KMS-11 (cell line): ENCODE measurements at regions not wholly inside any gene's neighbourhood (a gene's known extent, or its start where the extent isn't known, plus 50 kb on each side); places are given as distances from the start of the nearest gene placed in this dataset.

Experiments used
- H2AFZ ChIP-seq: fragments of 200-600 bp; sonication (generic); 2 replicates; pipeline ENCODE4 v1.6.1; 2016; ENCODE audit warnings: antibody characterized with exemption, mixed run types, low read depth
- H3K27ac ChIP-seq: fragments of 200-600 bp; sonication (generic); 2 replicates; pipeline ENCODE4 v1.6.1; 2016; ENCODE audit warnings: mild to moderate bottlenecking, mixed run types
- H3K27me3 ChIP-seq: fragments of 200-600 bp; sonication (generic); 2 replicates; pipeline ENCODE4 v1.6.1; 2017; ENCODE audit warnings: mild to moderate bottlenecking, low read depth, mixed run types, moderate library complexity; ENCODE audit not compliant: insufficient read depth
- H3K36me3 ChIP-seq: fragments of 200-600 bp; sonication (generic); 2 replicates; pipeline ENCODE4 v1.6.1; 2017; ENCODE audit warnings: mild to moderate bottlenecking, mixed run types; ENCODE audit not compliant: insufficient read depth
- H3K4me1 ChIP-seq: fragments of 200-600 bp; sonication (generic); 2 replicates; pipeline ENCODE4 v1.6.1; 2016; ENCODE audit warnings: mild to moderate bottlenecking, low read depth, mixed run types; ENCODE audit not compliant: poor library complexity, severe bottlenecking
- H3K4me2 ChIP-seq: fragments of 200-600 bp; sonication (generic); 2 replicates; pipeline ENCODE4 v1.7.0; 2016; ENCODE audit warnings: mild to moderate bottlenecking, mixed run types
- H3K4me3 ChIP-seq: fragments of 200-600 bp; sonication (generic); IDR thresholded peaks from 2 replicates; pipeline ENCODE4 v1.6.1; 2017; ENCODE audit warnings: low read depth, low read length, mixed read lengths; ENCODE audit not compliant: insufficient read depth
- H3K79me2 ChIP-seq: fragments of 200-600 bp; sonication (generic); 2 replicates; pipeline ENCODE4 v1.6.1; 2016; ENCODE audit warnings: low read depth, mixed run types; ENCODE audit not compliant: insufficient read depth
- H3K9ac ChIP-seq: fragments of 200-600 bp; sonication (generic); 2 replicates; pipeline ENCODE4 v1.6.1; 2016; ENCODE audit warnings: mild to moderate bottlenecking, mixed run types
- H4K20me1 ChIP-seq: fragments of 200-600 bp; sonication (generic); 2 replicates; pipeline ENCODE4 v1.6.1; 2016; ENCODE audit warnings: mild to moderate bottlenecking, mixed run types; ENCODE audit not compliant: insufficient read depth
- CTCF ChIP-seq: fragments of 200-600 bp; sonication (generic); conservative IDR thresholded peaks from 2 replicates; pipeline ENCODE4 v1.6.1; 2017; ENCODE audit warnings: low read depth, mild to moderate bottlenecking, antibody characterized with exemption, low read length, moderate library complexity, mixed read lengths

GRCh38 chr5:57720656-57721055 lies 238.0 kb upstream of the ACTBL2 start:
- Histone ChIP-seq H3K79me2 (no peaks in the 10 kb centered on the region), H2AFZ (no peak overlapping the region), H3K4me1 (peaks cover 26% of the 10 kb centered on the region), H3K4me3 (no peak overlapping the region), H3K36me3 (no peaks in the 10 kb centered on the region), H3K27ac (no peak overlapping the region), H4K20me1 (no peaks in the 10 kb centered on the region), H3K27me3 (no peaks in the 10 kb centered on the region), H3K9ac (no peak overlapping the region), H3K4me2 (no peak overlapping the region)
- TF ChIP-seq CTCF = no peak

- H4K20me1 ChIP-seq = no peaks in the 10 kb centered on the region
- no peaks in the 10 kb centered on the region for H3K27me3 ChIP-seq
- peaks cover 12% of the 10 kb centered on the region for H3K4me1 ChIP-seq
- H3K79me2 ChIP-seq = no peaks in the 10 kb centered on the region
- H3K4me2 ChIP-seq = no peak overlapping the region
- H3K36me3 ChIP-seq = no peaks in the 10 kb centered on the region
- H3K9ac ChIP-seq = no peak overlapping the region
- no peak for TF ChIP-seq CTCF
- no peak overlapping the region for H3K4me3 ChIP-seq
- no peak overlapping the region for H3K27ac ChIP-seq
- no peak overlapping the region for H2AFZ ChIP-seq
Observed at GRCh38 chr5:57719216-57719615, 236.6 kb upstream of the ACTBL2 start.

- Histone ChIP-seq H4K20me1 (no peaks in the 10 kb centered on the region), H2AFZ (no peak overlapping the region), H3K27me3 (no peaks in the 10 kb centered on the region), H3K4me1 (peaks cover 10% of the 10 kb centered on the region), H3K36me3 (no peaks in the 10 kb centered on the region), H3K79me2 (no peaks in the 10 kb centered on the region), H3K27ac (no peak overlapping the region), H3K4me2 (no peak overlapping the region), H3K4me3 (no peak overlapping the region), H3K9ac (no peak overlapping the region)
- TF ChIP-seq CTCF = no peak
Observed at GRCh38 chr5:57718155-57718554, 235.5 kb upstream of the ACTBL2 start.

- Histone ChIP-seq H3K4me2 (no peak overlapping the region), H3K79me2 (no peaks in the 10 kb centered on the region), H4K20me1 (no peaks in the 10 kb centered on the region), H2AFZ (no peak overlapping the region), H3K27me3 (no peaks in the 10 kb centered on the region), H3K4me1 (peaks cover 10% of the 10 kb centered on the region), H3K4me3 (no peak overlapping the region), H3K27ac (no peak overlapping the region), H3K9ac (no peak overlapping the region), H3K36me3 (no peaks in the 10 kb centered on the region)
- no peak for TF ChIP-seq CTCF
Observed at GRCh38 chr5:57717555-57717954, 234.9 kb upstream of the ACTBL2 start.
